Inferior parietal cortex (tissue), 1 donor: ENCODE measurements at regions not wholly inside any gene's neighbourhood (a gene's known extent, or its start where the extent isn't known, plus 50 kb on each side); places are given as distances from the start of the nearest gene placed in this dataset.

Experiments
- DNase-seq: peaks from one replicate; pipeline ENCODE4 v3.0.0-alpha.2; 2016; ENCODE audit errors: extremely low spot score

GRCh38 chr1:222996310-222996975, 146.6 kb downstream of the TLR5 start:
- DNase-seq: no peak

DNA sequence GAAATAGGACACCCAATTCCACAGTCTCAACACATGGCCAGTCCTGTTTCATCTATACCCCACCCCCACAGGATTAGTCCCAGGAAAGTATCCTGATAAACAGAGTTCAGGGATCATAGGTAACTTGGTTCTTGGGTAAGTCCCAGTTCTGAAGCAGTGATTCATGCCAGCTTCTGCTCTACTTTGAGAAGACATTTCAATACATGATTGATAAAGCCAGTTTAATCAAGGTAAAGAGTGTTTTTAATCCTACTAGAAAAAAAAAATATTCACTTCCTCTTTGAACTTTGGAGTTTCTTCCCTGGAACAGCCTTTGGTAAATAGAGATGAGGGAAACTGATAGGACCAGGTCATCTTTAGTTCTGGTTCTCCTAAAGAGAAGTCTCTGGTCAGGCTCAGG, 142.4 kb downstream of the TLR5 start:
- DNase-seq: no peak

GRCh38 chr1:223001653-223002634, 141.1 kb downstream of the TLR5 start:
- DNase-seq: no peak

DNA sequence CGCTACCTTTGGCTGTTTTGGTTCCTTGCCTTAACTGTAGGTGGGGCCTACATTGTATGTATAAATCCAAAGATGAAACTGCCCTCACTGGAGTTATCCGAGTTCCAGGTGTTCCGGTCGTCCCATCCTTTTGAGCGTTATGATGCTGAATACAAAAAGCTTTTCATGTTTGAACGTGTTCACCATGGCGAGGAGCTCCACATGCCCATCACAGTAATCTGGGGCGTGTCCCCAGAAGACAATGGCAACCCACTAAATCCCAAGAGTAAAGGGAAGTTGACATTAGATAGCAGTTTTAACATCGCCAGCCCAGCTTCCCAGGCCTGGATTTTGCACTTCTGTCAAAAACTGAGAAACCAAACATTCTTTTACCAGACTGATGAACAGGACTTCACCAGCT, 139.5 kb downstream of the TLR5 start:
- no peak for DNase-seq

DNA sequence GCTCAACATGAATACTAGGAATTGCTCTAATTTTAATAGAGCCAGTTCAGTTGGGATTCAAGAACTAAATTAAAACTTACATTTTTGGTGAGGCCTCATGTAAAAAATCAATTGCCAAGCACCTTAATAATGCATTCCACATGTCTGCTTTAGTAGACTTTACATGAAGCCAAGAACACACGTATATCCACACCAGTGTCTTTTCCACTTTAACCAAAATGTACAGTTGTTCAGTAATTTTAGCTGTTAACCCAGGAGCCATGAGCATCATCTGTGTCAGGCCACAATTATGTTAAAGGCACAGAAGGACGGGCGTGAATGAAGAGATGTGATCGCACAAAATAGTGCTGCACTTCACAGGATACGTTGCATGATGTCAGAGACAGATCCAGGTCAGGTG, 136.7 kb downstream of the TLR5 start:
- DNase-seq: no peak

DNA sequence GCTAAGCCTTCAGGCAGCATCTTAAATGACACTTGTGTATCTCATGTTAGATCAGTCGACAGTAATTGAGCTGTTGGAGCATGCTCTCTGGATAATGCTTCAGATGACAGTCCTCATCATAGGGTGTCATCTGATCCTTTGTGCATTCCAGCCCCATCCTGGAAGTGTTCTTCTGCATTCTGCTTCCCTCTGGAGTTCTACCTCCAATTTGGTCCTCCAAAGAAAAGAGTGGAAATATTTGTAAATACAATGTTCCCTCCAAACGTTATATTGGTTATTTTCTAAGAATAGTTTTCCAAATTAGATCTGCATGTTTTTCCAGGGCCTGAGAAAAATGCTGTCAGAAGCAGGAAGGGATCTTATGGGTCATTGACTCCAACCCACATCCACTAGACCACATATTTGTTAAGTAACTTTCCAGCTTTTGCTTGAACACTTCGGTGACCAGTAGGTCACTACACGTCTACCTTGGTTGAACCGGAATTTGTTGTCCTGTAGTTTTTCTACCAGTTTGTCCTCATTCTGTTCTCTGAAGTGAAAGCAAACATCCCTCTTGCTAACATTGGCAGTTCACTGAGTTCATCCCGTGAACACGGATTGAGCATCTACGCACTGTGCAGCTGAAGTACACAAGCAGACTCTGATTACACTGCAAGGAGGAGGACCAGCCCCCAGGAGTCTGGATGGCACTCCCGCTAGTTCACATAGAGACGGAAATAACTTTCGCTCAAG, 136.0 kb downstream of the TLR5 start:
- DNase-seq: no peak

DNA sequence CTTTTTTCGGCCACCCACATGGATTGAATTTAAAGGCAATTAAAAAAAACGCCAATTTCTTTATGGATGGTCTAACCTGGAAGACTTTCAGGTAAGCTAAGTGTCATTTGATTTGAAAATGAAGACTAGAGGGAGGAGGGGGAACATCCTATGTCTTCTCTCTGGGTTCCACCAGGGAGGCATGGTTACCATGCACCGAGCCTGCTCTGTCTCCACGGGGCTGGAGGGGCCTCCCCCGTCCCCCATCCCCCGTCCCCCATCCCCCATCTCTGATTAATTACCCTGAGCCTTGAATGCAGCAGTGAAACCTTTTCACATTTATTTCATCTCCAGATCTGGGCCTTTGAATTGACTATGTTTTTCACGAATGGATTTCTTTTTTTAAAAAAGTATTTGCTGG, 135.1 kb downstream of the TLR5 start:
- no peak for DNase-seq

DNA sequence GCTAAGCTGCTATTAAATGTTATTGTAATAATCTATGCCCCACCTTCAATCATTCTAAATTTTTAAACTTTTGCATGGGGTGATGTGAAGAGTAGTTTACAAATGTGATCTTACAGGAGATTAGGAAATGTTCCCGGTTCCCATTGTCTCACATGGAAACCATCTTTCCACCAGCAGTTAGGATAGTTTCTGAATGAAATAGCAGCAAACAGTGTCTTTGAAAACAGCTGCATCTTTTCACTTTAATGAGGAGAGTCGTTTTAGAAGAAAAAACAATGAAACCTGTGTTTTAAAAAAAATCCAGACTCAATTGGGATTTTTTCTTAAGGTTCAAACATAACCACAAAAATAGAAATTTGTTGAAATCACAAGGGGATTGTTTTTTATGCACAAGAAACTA, 134.2 kb downstream of the TLR5 start:
- no peak for DNase-seq

GRCh38 chr1:223009406-223009805, 133.6 kb downstream of the TLR5 start:
- DNase-seq: no peak

DNA sequence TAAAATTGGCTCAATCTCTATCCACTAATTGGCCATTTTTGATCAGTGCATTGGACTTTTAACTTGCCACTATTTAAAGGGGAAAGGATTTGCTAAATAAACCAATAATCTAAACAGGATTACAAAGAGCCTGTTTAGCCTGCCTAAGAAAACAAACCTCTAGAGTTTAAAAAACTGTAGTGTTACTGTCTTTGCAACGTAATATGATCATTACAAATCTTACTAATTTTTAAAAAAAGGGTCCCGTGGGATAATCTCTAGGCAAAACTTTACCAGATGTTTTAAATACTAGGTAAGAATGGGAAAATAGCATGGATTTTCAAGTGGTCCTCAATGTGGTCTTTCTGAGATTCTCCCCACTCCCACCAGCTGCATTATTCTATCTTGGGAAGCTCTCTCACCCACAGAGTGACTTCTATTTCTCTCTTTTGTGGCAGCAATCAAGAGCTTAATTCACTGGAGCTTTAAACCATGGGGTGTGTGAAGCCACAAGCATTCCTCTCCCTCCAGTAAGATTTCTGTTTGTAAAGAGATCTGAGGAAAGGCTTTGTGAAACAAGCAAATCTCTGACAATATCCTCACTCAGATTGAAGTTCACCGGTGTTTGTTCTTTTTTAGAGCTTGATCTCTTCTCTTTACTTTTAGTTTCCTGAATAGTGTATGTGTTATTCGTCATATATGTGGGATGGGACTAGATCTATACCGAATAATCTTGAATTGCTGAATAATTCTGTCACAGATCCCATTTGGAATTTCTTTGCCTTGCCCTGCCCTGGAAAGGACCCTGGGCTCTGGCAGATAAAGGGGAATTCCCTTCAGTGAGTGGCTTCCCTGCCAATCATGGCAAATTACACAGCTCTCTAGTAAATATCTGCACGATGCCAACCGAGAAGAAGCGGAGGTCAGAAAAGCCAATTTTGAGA, 132.2 kb downstream of the TLR5 start:
- DNase-seq: no peak

GRCh38 chr1:223011505-223011856, 131.6 kb downstream of the TLR5 start:
- no peak for DNase-seq

DNA sequence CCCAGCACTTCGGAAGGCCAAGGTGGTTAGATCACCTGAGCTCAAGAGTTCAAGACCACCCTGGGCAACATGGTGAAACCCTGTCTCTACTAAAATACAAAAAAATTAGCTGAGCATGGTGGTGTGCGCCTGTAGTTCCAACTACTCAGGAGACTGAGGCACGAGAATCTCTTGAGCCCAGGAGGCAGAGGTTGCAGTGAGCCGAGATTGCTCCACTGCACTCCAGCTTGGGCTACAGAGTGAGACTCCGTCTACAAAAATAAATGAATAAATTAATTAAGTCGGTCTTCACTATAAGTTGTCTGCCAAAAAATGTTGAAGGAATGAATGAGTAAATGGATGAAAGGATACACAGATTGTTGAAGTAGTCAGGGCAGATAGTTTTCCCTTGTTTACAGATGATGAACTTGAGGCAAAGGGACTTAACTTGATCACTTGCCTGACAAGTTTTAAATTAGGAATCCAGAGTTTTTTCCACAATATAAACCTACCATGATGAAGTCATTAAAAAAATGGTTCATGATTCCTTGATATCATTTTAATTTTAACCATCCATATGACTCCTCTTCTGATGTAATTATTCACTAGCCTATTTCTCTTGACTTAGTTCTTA, 130.8 kb downstream of the TLR5 start:
- DNase-seq: no peak

GRCh38 chr1:223012938-223013337, 130.1 kb downstream of the TLR5 start:
- no peak for DNase-seq

DNA sequence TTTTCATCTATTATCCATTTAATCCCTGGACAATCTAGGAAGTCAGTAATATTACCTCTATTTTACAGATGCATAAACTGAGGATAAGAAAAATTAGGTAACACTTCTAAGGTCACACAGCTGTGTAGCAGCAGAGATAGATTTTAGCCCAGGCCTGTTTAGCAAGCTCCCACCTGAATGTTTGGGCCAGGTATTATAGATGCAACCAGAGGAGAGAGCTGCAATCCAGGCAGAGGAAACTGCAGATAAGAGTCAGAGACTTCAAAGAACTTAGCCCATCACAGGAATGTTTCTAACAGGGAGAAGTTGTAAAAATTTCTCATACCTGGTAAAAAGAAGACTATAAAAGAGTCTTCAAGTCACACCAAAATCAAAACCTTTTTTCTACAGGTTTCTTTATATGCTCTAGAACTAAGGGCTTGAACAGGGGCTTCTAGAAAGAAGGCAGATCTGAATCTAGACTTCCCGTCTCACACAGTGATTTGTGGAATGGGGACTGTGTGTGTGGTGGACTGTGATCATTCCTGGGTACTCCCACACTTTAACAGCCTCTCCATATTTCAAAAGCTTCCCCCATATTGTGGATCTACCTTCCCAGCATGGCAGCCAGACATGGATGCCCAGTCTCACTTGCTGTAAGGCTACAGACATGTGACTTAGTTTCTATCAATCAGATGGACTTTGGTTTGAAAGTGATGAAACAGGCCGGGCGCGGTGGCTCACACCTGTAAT, 128.7 kb downstream of the TLR5 start:
- DNase-seq: no peak

DNA sequence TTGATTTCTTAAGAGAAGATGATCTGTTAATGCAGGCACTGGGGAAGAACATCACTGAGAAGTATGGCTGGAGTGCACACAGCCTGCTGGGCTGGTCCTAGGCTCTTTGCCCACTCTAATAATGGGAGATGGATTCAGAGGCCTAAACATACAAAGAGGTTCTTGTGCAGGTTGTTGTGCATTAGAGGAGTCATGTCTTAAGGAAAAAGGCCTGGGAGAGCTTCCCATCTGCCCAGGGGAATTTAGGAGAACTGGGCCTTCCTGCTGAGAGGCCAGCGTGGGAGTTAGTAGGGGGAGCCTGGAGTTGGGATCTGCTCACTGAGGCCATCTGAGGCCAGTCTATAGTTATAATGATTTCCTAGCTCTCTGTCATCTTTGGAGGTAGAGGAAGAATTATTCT, 126.7 kb downstream of the TLR5 start:
- DNase-seq: no peak

GRCh38 chr1:223016890-223017289, 126.2 kb downstream of the TLR5 start:
- DNase-seq: no peak

- DNase-seq: no peak
These were observed 125.8 kb downstream of the TLR5 start for GRCh38 chr1:223017291-223017690.

GRCh38 chr1:223018534-223018933, 124.5 kb downstream of the TLR5 start:
- DNase-seq: no peak

DNA sequence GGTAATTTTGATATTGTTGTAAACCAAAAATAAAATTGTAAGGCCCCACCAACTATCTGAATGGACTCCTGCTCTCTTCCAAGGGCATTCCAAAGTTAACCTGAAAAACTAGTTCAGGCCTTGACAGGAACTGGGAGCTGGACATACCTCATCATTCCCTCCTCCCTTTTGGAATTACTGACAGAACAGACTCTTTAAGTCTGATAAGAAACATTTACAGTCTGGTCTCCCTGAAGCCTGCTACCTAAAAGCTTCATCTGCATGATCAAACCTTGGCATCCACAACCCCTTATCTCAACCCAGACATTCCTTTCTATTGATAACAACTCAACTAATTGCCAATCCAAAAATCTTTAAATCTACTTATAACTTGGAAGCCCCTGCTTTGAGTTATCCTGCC, 123.8 kb downstream of the TLR5 start:
- DNase-seq: no peak

- no peak for DNase-seq
These were observed 122.3 kb downstream of the TLR5 start for GRCh38 chr1:223020770-223021169.
